ENCODE measurements at regions not wholly inside any gene's neighbourhood (a gene's known extent, or its start where the extent isn't known, plus 50 kb on each side); places are given as distances from the start of the nearest gene placed in this dataset.
"Not testable (repeated sequence)": the region's sequence is repeated elsewhere in the genome, so short reads cannot be mapped to it uniquely, and the experiment has no call there.

- H3K4me2 ChIP-seq: no peak overlapping the region
- POLR2A ChIA-PET: no interaction called here
Observed at GRCh38 chr6:98416027-98416426, 418.3 kb upstream of the POU3F2 start.

GRCh38 chr6:98416497-98417158 lies 417.7 kb upstream of the POU3F2 start:
- H3K9ac ChIP-seq; H3F3A ChIP-seq (replicated peaks; ENCODE audit: insufficient read depth); CTCF ChIA-PET; H3K4me3 ChIP-seq (ENCODE audit: low read depth in 2 of 2, low read length in 1 of 2); H3K9me2 ChIP-seq; DNase-seq; H3K27ac ChIP-seq (ENCODE audit: low read depth in 2 of 2, low read length in 1 of 2); H3K36me3 ChIP-seq (replicated peaks in 1 of 2; ENCODE audit: control insufficient read depth in 1 of 2, insufficient read depth in 2 of 2, low read length in 1 of 2); H3K27me3 ChIP-seq (ENCODE audit: insufficient read depth); H2AFZ ChIP-seq (ENCODE audit: low read depth); POLR2A ChIA-PET; H4K20me1 ChIP-seq (ENCODE audit: insufficient read depth); H3K9me3 ChIP-seq; H3K79me2 ChIP-seq (ENCODE audit: insufficient read depth); H3K4me2 ChIP-seq; H3K4me1 ChIP-seq (ENCODE audit: control insufficient read depth in 1 of 2, insufficient read depth in 2 of 2, low read depth in 1 of 2, low read length in 1 of 2): not testable (repeated sequence)
- WGBS (ENCODE audit: low lambda C conversion rate): 76% methylated on average over 9 of the region's 30 CpGs

More at GRCh38 chr6:98416027-98416426, 418.3 kb upstream of the POU3F2 start:
- H3K9ac ChIP-seq: no peak overlapping the region
- H3K27ac ChIP-seq (ENCODE audit: low read depth in 2 of 2, low read length in 1 of 2): no peak overlapping the region
- H3K9me3 ChIP-seq: no peaks in the 10 kb centered on the region
- H3K4me1 ChIP-seq (ENCODE audit: control insufficient read depth in 1 of 2, insufficient read depth in 2 of 2, low read depth in 1 of 2, low read length in 1 of 2): no peaks in the 10 kb centered on the region
- H3K36me3 ChIP-seq (replicated peaks in 1 of 2; ENCODE audit: control insufficient read depth in 1 of 2, insufficient read depth in 2 of 2, low read length in 1 of 2): no peaks in the 10 kb centered on the region
- CTCF ChIA-PET: interaction anchor here (1.1 to 1.2 kb wide), 2 partner anchors 225 to 249 kb away, joined by 3 read pairs; no protein-coding TSS in a partner anchor
- H3K9me2 ChIP-seq: no peaks in the 10 kb centered on the region
- no peaks in the 10 kb centered on the region for H3F3A ChIP-seq (replicated peaks; ENCODE audit: insufficient read depth)
- no peak overlapping the region for H3K4me3 ChIP-seq (ENCODE audit: low read depth in 2 of 2, low read length in 1 of 2)
- DNase-seq: peak; percentile 20
- H3K27me3 ChIP-seq (ENCODE audit: insufficient read depth): no peaks in the 10 kb centered on the region
- 19% methylated on average over 2 of the region's 2 CpGs for WGBS (ENCODE audit: low lambda C conversion rate)
- no peaks in the 10 kb centered on the region for H4K20me1 ChIP-seq (ENCODE audit: insufficient read depth)
- H3K79me2 ChIP-seq (ENCODE audit: insufficient read depth): no peaks in the 10 kb centered on the region
- TF ChIP-seq ELF1 (IDR thresholded peaks at IDR 0.05) (no peak), RCOR1 (IDR thresholded peaks at IDR 0.05; ENCODE audit: low read length) (no peak), EZH2phosphoT487 (IDR thresholded peaks at IDR 0.05; ENCODE audit: borderline replicate concordance, low read depth) (no peak), GATA2 (CRISPR knock-in tag; IDR thresholded peaks at IDR 0.05) (no peak), RXRA (IDR thresholded peaks at IDR 0.05; ENCODE audit: borderline replicate concordance, low read depth) (no peak), JUND (IDR thresholded peaks at IDR 0.05) (no peak), POLR2AphosphoS5 (IDR thresholded peaks at IDR 0.05; ENCODE audit: low read depth, low read length) (no peak), FOXJ3 (CRISPR knock-in tag; IDR thresholded peaks at IDR 0.05) (no peak), MEF2A (IDR thresholded peaks at IDR 0.05; ENCODE audit: borderline replicate concordance, low read depth) (no peak), SIN3A (IDR thresholded peaks at IDR 0.05; ENCODE audit: borderline replicate concordance, low read depth, low read length) (no peak), TEAD4 (IDR thresholded peaks at IDR 0.05; ENCODE audit: borderline replicate concordance, insufficient read depth) (no peak), NRF1 (IDR thresholded peaks at IDR 0.05; ENCODE audit: low read depth, low read length) (no peak), FOXM1 (IDR thresholded peaks at IDR 0.05; ENCODE audit: low read depth) (no peak), IRF3 (IDR thresholded peaks at IDR 0.05; ENCODE audit: low read depth, low read length) (no peak), TAF1 (IDR thresholded peaks at IDR 0.05; ENCODE audit: borderline replicate concordance, low read depth, low read length) (no peak), NFIC (IDR thresholded peaks at IDR 0.05; ENCODE audit: borderline replicate concordance) (no peak), PBX3 (IDR thresholded peaks at IDR 0.05) (no peak)
- TF ChIP-seq, protein P1, sequence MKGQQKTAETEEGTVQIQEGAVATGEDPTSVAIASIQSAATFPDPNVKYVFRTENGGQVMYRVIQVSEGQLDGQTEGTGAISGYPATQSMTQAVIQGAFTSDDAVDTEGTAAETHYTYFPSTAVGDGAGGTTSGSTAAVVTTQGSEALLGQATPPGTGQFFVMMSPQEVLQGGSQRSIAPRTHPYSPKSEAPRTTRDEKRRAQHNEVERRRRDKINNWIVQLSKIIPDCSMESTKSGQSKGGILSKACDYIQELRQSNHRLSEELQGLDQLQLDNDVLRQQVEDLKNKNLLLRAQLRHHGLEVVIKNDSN (IDR thresholded peaks at IDR 0.05; ENCODE audit: borderline replicate concordance, low read depth): no peak
- TF ChIP-seq, protein P2, sequence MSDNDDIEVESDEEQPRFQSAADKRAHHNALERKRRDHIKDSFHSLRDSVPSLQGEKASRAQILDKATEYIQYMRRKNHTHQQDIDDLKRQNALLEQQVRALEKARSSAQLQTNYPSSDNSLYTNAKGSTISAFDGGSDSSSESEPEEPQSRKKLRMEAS (IDR thresholded peaks at IDR 0.05; ENCODE audit: low read depth): no peak
- H2AFZ ChIP-seq (ENCODE audit: low read depth): no peak overlapping the region
